C4-2B (cell line): ENCODE measurements at regions not wholly inside any gene's neighbourhood (a gene's known extent, or its start where the extent isn't known, plus 50 kb on each side); places are given as distances from the start of the nearest gene placed in this dataset.

ENCODE experiments used
- H3K27ac ChIP-seq: fragments of 450-650 bp; 2 replicates; pipeline ENCODE4 v1.5.1; 2017
- ZFX ChIP-seq: fragments of 450-650 bp; IDR thresholded peaks from 2 replicates; pipeline ENCODE4 v1.6.1; 2017
- TF ChIP-seq, protein P1 (sequence below): fragments of 450-650 bp; conservative IDR thresholded peaks from 2 replicates; pipeline ENCODE4 v1.5.1; 2017; ENCODE audit warnings: mild to moderate bottlenecking

GRCh38 chr10:111698711-111699110 is 484.9 kb downstream of the GPAM start:
- TF ChIP-seq, protein P1, sequence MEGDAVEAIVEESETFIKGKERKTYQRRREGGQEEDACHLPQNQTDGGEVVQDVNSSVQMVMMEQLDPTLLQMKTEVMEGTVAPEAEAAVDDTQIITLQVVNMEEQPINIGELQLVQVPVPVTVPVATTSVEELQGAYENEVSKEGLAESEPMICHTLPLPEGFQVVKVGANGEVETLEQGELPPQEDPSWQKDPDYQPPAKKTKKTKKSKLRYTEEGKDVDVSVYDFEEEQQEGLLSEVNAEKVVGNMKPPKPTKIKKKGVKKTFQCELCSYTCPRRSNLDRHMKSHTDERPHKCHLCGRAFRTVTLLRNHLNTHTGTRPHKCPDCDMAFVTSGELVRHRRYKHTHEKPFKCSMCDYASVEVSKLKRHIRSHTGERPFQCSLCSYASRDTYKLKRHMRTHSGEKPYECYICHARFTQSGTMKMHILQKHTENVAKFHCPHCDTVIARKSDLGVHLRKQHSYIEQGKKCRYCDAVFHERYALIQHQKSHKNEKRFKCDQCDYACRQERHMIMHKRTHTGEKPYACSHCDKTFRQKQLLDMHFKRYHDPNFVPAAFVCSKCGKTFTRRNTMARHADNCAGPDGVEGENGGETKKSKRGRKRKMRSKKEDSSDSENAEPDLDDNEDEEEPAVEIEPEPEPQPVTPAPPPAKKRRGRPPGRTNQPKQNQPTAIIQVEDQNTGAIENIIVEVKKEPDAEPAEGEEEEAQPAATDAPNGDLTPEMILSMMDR: no peak
- no peak for TF ChIP-seq ZFX
- H3K27ac ChIP-seq: no peak overlapping the region

DNA sequence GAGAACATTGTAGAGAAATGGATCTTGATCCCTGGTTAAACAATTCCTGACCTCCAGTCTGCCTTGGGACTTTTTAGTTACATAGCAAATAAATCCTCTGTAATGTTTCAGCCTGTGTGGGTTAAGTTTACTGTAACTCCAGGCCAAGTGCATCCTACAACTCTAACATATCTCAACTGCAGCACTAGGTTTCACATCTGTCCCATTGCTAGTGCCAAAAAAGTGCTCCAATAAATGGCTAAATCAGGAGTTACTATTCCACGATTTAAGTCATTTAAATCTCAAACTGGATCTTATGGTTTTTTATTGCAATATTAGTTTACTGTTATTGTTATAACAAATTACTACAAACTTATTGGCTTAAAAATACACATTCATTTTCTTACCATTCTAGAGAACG is 479.6 kb downstream of the GPAM start:
- TF ChIP-seq ZFX: no peak
- TF ChIP-seq, protein P1: no peak
- no peak overlapping the region for H3K27ac ChIP-seq

DNA sequence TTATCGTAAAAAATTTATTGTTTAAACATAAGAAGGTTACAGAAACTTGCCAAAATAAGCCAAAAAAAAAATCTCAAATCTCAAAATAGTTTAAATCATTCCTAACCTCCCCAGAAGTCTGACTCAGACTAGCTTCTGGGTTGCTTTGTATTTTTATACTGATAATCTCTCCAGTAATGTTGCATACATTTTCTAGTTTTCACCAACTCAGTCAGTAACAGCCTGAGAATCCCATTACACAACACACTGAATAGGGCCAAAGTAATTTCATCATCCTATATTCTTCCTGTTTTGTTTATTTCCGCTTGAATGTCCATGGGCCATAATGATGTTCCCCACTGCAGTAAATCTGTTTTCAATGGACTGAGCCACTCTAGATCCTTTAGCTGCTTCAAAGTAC is 478.5 kb downstream of the GPAM start:
- no peak overlapping the region for H3K27ac ChIP-seq
- TF ChIP-seq, protein P1: no peak
- no peak for TF ChIP-seq ZFX

DNA sequence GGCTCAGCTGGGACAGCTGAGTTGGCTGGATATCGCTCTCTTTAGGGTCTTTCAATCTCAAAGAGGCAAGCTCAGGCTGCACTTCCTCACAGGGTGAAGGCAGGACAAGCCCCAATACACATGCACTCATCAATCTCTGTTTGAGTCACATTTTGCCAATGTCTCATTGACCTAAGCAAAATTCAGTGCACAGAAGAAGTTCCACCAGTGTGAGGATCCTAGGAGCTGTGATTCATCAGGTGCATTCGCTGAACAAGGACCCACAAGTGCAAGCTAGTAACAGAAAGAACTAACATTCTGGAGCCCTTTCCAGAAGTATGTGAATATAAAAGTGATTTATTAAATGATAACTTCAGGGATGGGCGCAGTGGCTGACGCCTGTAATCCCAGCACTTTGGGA is 477.2 kb downstream of the GPAM start:
- TF ChIP-seq, protein P1: no peak
- no peak for TF ChIP-seq ZFX
- H3K27ac ChIP-seq: no peak overlapping the region

DNA sequence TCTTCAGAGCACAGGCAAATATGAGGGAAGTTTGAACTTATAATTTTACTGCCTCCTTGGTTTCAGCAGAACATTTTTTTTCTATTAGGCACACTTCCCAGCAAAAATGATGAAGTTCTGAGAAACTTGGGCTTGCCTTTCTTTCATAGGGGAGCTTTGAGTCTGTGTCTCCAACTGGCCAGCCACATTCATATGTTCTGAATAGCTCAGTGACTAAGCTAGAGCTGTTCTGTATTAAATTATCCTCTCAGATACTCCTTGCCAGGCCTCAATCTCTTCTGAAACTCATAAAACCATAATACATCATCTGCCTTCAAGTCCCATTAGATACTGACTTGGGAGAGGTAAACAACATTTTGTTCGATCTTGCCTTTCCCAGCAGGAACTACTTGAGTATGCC is 476.5 kb downstream of the GPAM start:
- TF ChIP-seq, protein P1: no peak
- no peak for TF ChIP-seq ZFX
- no peak overlapping the region for H3K27ac ChIP-seq

DNA sequence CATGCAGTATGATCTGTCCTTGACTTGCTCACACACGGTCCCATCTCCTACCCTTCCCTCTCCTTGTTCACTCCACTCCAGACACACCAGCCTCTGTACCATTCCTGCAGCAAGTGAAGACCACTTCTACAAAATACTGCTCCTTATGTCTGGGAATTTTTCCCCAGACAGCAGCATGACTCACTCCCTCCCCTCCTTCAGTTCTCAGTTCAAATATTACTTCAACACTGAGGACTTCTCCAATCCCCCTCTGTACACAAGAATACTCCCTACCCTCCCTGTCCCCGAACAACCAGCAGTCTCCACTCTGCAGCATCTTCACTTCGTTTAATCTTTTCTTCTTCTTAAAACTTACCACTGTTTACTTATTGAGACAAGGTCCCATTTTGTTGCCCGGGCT is 474.0 kb downstream of the GPAM start:
- no peak for TF ChIP-seq ZFX
- TF ChIP-seq, protein P1: no peak
- H3K27ac ChIP-seq: no peak overlapping the region

DNA sequence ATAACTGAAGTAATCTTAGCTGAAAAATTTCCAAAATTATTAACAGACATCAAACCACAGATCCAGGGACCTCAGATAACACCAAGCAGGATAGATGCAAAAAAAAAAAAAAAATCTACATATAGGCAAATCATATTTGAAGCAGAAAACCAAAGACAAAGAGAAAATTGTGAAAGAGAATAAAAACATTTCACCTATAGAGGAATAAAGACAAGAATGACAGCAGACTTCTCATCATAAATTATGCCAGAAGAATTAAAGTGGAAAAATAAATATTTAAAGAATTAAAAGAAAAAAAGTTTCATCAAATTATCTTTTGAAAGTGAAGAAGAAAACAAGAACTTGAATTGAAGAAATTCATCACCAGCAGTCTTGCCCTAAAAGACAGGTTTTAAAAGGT is 467.5 kb downstream of the GPAM start:
- TF ChIP-seq, protein P1: no peak
- no peak for TF ChIP-seq ZFX
- no peak overlapping the region for H3K27ac ChIP-seq
